Heart left ventricle (tissue), 13 donors: ENCODE measurements at regions not wholly inside any gene's neighbourhood (a gene's known extent, or its start where the extent isn't known, plus 50 kb on each side); places are given as distances from the start of the nearest gene placed in this dataset.

Experiments used
- POLR2A ChIP-seq, 2 donors: fragments of 450-650 bp; IDR thresholded peaks; one replicate each; pipeline ENCODE4 v1.6.1; 2017; ENCODE audit warnings: antibody characterized with exemption in 2 of 2, mild to moderate bottlenecking in 2 of 2, moderate library complexity in 2 of 2
- TF ChIP-seq, protein P1 (sequence below), 12 donors: fragments of 200-600 bp; sonication (generic) in 4 of 12; IDR thresholded peaks; one replicate each; pipeline versions ENCODE4 v1.5.0 to v1.8.0; 2018 to 2022; ENCODE audit warnings: antibody characterized with exemption in 12 of 12, mild to moderate bottlenecking in 5 of 12
- donor health status: ischemic (EF 13 %, LVEDD 7.1; RV severe dilation, severe dysfunction).
- donor health status: DM: no; HTN: yes; CAD: no.
- donor health status: DM: no; HTN: no; CAD: no.
- donor health status: ischemic (EF 25% LVEDD 6.9; RV normal size, moderate dysfunction).
- donor health status: ischemic (EF 25% LVEDD 5.7; RV mildly dilated, moderate dysfunction).
- donor health status: ischemic (EF 35%, LVEDD 5.7; RV mildly dilated, moderate dysfunction).
- donor health status: nonischemic (EF 11% LVEDD 7.7; RV severe dilation, severe dysfunction).
- donor health status: DM: yes; HTN: yes; CAD: no.
- donor health status: PGD.
- donor health status: ischemic (EF 29% LVEDD 5.4; RV normal size, mild dysfunction).
- donor health status: nonischemic (EF 23%, LVEDD 6.1; RV moderate dilation, normal function).

GRCh38 chr11:57871231-57871630 is 109.6 kb downstream of the CTNND1 start:
- TF ChIP-seq, protein P1, sequence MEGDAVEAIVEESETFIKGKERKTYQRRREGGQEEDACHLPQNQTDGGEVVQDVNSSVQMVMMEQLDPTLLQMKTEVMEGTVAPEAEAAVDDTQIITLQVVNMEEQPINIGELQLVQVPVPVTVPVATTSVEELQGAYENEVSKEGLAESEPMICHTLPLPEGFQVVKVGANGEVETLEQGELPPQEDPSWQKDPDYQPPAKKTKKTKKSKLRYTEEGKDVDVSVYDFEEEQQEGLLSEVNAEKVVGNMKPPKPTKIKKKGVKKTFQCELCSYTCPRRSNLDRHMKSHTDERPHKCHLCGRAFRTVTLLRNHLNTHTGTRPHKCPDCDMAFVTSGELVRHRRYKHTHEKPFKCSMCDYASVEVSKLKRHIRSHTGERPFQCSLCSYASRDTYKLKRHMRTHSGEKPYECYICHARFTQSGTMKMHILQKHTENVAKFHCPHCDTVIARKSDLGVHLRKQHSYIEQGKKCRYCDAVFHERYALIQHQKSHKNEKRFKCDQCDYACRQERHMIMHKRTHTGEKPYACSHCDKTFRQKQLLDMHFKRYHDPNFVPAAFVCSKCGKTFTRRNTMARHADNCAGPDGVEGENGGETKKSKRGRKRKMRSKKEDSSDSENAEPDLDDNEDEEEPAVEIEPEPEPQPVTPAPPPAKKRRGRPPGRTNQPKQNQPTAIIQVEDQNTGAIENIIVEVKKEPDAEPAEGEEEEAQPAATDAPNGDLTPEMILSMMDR (IDR thresholded peaks at IDR 0.05) = no peak
- no peak for TF ChIP-seq POLR2A (IDR thresholded peaks at IDR 0.05)
